ENCODE measurements at regions not wholly inside any gene's neighbourhood (a gene's known extent, or its start where the extent isn't known, plus 50 kb on each side); places are given as distances from the start of the nearest gene placed in this dataset.
A peak's percentile ranks its signal among the peaks of the same experiment; 100 is the strongest.

DNA sequence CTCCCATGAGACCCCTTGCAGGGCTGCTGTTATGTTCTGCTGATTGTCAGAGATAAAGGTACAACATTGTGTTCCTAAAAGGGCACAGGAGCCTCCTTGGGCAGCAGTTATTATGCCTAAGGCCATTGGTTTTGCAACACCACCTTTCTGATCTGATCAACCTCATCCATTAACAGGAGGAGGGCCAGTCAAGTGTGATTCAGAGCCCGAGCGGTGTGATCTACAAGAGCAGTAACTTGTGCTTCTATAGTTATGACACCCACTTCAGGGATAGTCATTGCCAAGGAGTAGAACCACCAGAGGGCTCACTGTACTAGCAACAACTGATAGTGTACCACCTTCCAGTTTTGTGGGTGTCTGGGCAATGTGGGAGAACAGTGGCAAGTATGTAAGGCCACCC lies 1457.9 kb upstream of the CADM2 start:
- H3K4me3 ChIP-seq (ENCODE audit: low read depth, low read length): no peak overlapping the region
- TF ChIP-seq, protein P1, sequence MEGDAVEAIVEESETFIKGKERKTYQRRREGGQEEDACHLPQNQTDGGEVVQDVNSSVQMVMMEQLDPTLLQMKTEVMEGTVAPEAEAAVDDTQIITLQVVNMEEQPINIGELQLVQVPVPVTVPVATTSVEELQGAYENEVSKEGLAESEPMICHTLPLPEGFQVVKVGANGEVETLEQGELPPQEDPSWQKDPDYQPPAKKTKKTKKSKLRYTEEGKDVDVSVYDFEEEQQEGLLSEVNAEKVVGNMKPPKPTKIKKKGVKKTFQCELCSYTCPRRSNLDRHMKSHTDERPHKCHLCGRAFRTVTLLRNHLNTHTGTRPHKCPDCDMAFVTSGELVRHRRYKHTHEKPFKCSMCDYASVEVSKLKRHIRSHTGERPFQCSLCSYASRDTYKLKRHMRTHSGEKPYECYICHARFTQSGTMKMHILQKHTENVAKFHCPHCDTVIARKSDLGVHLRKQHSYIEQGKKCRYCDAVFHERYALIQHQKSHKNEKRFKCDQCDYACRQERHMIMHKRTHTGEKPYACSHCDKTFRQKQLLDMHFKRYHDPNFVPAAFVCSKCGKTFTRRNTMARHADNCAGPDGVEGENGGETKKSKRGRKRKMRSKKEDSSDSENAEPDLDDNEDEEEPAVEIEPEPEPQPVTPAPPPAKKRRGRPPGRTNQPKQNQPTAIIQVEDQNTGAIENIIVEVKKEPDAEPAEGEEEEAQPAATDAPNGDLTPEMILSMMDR (IDR thresholded peaks at IDR 0.05; ENCODE audit: borderline replicate concordance, insufficient read depth, low read depth, low read length): no peak

DNA sequence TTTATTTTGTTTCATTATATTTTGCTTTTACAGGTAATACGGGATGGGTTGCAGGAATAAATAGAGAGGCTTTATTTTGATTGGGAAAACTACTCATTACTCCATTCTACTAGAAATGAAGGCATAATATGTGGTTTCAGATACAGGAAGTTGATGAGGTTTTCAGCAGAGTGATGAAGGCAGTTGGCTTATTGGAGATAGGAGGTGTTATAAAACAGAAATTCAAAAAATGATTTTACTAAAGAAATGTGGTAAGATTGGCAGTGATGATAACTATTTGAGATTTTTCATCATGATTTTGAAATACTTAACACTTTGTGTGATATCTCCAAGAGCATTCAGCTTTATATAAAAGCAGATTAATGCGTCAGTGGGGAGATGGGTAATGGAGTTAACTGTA lies 1445.7 kb upstream of the CADM2 start:
- TF ChIP-seq, protein P1 (IDR thresholded peaks at IDR 0.05; ENCODE audit: borderline replicate concordance, insufficient read depth, low read depth, low read length): no peak
- H3K4me3 ChIP-seq (ENCODE audit: low read depth, low read length): no peak overlapping the region

DNA sequence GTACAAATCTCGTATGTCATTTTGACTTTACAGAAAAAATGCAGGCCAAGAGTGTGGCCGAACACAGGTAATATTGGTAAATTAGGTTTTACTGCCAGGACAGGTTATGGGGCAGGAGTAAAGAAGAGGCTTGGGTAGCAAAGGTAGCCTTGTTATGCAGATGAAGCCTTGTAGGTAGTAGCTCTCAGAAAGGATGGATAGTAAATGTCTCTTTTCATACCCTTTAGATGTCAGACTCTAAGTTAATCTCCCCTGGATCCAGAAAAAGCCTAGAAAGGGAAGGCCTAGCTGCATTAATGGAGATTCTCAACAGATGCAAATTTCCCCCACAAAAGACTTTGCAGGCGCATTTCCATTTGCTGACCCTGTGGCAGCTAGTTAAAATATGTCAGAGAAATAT lies 1445.1 kb upstream of the CADM2 start:
- H3K4me3 ChIP-seq (ENCODE audit: low read depth, low read length): no peak overlapping the region
- TF ChIP-seq, protein P1 (IDR thresholded peaks at IDR 0.05; ENCODE audit: borderline replicate concordance, insufficient read depth, low read depth, low read length): no peak

DNA sequence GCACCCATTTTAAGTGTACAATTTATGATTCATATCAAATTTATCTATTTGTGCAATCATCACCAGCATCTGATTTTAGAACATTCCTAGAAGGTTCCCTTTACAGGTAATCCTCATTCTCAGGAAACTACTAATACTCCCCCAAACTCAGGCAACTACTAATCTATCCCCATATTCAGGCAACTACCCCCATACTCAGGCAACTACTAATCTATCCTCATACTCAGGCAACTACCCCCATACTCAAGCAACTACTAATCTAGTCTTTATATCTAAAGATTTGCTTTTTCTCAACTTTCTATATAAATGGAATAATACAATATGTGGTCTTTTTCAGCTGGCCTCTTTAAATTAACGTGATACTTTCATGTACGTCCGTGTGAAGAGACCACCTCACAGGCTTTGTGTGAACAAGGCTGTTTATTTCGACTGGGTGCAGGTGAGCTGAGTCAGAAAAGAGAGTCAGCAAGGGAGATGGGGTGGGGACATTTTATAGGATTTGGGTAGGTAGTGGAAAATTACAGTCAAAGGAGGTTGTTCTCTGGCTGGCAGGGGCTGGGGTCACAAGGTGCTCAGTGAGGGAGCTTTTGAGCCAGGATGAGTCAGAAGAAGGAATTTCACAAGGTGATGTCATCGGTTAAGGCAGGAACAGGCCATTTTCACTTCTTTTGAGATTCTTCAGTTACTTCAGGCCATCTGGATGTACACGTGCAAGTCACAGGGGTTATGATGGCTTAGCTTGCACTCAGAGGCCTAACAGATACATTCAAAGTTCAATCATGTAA lies 1444.5 kb upstream of the CADM2 start:
- no peak overlapping the region for H3K4me3 ChIP-seq (ENCODE audit: low read depth, low read length)
- TF ChIP-seq, protein P1 (IDR thresholded peaks at IDR 0.05; ENCODE audit: borderline replicate concordance, insufficient read depth, low read depth, low read length): no peak

DNA sequence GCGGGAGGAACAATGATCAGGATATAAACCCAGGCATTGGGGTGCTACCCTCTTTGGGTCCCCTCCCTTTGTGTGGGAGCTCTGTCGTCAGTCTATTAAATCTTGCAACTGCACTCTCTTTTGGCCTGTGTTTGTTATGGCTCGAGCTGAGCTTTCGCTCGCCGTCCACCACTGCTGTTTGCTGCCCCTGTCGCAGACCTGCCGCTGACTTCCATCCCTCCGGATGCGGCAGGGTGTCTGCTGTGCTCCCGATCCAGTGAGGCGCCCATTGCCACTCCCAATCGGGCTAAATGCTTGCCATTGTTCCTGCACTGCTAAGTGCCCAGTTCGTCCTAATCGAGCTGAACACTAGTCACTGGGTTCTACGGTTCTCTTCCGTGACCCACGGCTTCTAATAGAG lies 1443.7 kb upstream of the CADM2 start:
- TF ChIP-seq, protein P1 (IDR thresholded peaks at IDR 0.05; ENCODE audit: borderline replicate concordance, insufficient read depth, low read depth, low read length): no peak
- H3K4me3 ChIP-seq (ENCODE audit: low read depth, low read length): no peak overlapping the region

DNA sequence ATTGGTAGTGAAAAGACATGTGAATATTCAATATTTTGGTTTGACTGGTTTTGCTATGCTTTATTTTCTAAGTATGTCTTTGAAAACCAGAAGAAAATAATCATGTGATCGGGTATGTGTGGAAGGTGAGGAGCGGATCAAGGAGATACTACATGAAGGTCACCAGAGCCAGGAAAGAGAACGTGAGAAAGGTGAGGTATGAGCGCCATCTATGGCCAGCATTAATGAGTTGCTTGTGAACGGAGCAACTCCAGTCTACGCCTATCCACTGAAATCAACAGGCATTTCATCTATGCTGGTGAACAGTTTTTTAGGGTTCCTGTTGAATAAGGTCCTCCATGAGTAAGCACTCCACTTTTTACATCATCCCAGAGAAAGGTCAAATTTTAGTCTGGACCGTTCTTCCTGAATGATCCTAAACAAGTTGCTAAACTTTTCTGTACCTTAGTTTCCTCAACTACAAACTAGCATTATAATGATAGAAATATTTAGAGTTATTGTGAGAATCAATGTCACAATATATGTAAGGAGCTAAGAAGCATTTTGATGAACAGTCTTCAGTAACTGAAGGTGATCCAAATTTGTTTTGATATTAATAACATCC lies 1435.2 kb upstream of the CADM2 start:
- no peak overlapping the region for H3K4me3 ChIP-seq (ENCODE audit: low read depth, low read length)
- TF ChIP-seq, protein P1 (IDR thresholded peaks at IDR 0.05; ENCODE audit: borderline replicate concordance, insufficient read depth, low read depth, low read length): peak; percentile 43; the same call in 1 of the 2 replicates

DNA sequence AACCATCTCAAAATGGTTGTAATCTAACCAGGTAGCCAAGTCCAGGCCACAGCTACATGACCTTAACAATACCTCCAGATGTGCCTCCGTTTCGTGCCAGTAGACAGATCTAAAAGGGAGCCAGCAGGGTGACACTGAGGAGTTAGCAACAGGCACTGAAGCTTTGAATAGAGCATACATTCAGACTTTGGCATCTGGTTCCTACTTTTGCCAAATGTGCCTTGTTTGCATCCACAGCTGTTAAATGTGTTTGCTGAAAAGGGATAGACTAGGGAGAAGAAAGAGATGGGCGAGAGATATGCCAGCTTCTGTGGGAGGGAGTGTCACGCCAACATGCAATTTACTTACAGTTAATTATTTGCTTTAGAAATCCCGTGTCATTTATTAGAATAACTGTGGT lies 1433.9 kb upstream of the CADM2 start:
- no peak overlapping the region for H3K4me3 ChIP-seq (ENCODE audit: low read depth, low read length)
- TF ChIP-seq, protein P1 (IDR thresholded peaks at IDR 0.05; ENCODE audit: borderline replicate concordance, insufficient read depth, low read depth, low read length): no peak
